H1 (cell line): ENCODE measurements at regions not wholly inside any gene's neighbourhood (a gene's known extent, or its start where the extent isn't known, plus 50 kb on each side); places are given as distances from the start of the nearest gene placed in this dataset.

Experiments used
- CTCF ChIA-PET: fragments of 300-600 bp; sonication (Branson Sonifier 250); formaldehyde crosslinking; loops from one replicate; lab custom pipeline; 2021; ENCODE audit not compliant: partially characterized antibody; lab: Charles Lee
- POLR2A ChIA-PET: fragments of 300-600 bp; sonication (Branson Sonifier 250); formaldehyde crosslinking; loops from one replicate; lab custom pipeline; 2021; ENCODE audit warnings: inconsistent platforms; ENCODE audit not compliant: partially characterized antibody; lab: Charles Lee
- DNase-seq, 2 experiments: peaks; one replicate each; pipeline versions ENCODE4 v3.0.0 to v3.0.0-alpha.2; 2010 to 2022; ENCODE audit warnings: low spot score in 2 of 2, low read depth in 1 of 2, mixed read lengths in 1 of 2
- FAIRE-seq: peaks from 2 replicates; lab custom pipeline; 2011; peaks lifted over from hg19 to GRCh38; lab: Jason Lieb, UNC
- H2AFZ ChIP-seq: 2 replicates; pipeline ENCODE4 v1.8.1; 2012; ENCODE audit warnings: low read length, inconsistent platforms
- H2AK5ac ChIP-seq: 2 replicates; pipeline ENCODE4 v1.6.1; 2013; ENCODE audit warnings: low read depth, low read length
- H2BK120ac ChIP-seq: replicated peaks from 2 replicates; pipeline ENCODE3; 2013; ENCODE audit warnings: low read depth, low read length, inconsistent platforms
- H2BK12ac ChIP-seq: 2 replicates; pipeline ENCODE4 v1.6.1; 2013; ENCODE audit warnings: low read depth, low read length
- H2BK15ac ChIP-seq: 2 replicates; pipeline ENCODE4 v1.6.1; 2013; ENCODE audit warnings: low read length
- H2BK20ac ChIP-seq: 2 replicates; pipeline ENCODE4 v1.6.1; 2013; ENCODE audit warnings: low read length
- H2BK5ac ChIP-seq: 2 replicates; pipeline ENCODE4 v1.6.1; 2013; ENCODE audit warnings: low read depth, low read length
- H3K14ac ChIP-seq: 2 replicates; pipeline ENCODE4 v1.6.1; 2013; ENCODE audit warnings: inconsistent platforms; ENCODE audit not compliant: insufficient read length
- H3K18ac ChIP-seq: 2 replicates; pipeline ENCODE4 v1.6.1; 2013; ENCODE audit warnings: low read length; ENCODE audit errors: extremely low read depth
- H3K23ac ChIP-seq: 2 replicates; pipeline ENCODE4 v1.6.1; 2013; ENCODE audit warnings: inconsistent platforms; ENCODE audit not compliant: insufficient read length
- H3K23me2 ChIP-seq: 2 replicates; pipeline ENCODE4 v1.6.1; 2013; ENCODE audit warnings: low read depth, low read length
- H3K27ac ChIP-seq: 2 replicates; pipeline ENCODE4 v1.6.1; 2011; ENCODE audit warnings: low read depth, low read length, inconsistent platforms
- H3K27me3 ChIP-seq, 4 experiments: replicated peaks in 1 of 4; 1 replicate in 1 of 4; 2 replicates in 3 of 4; pipeline versions ENCODE4 v1.6.1 to v1.8.1; 2011 to 2013; ENCODE audit warnings: low read length in 3 of 4, mild to moderate bottlenecking in 3 of 4, inconsistent platforms in 2 of 4, mixed read lengths in 2 of 4, moderate library complexity in 1 of 4; ENCODE audit not compliant: control insufficient read depth in 3 of 4, insufficient read depth in 3 of 4; ENCODE audit errors: extremely low read depth in 1 of 4
- H3K36me3 ChIP-seq, 4 experiments: 2 replicates each; pipeline versions ENCODE4 v1.6.1 to v1.8.1; 2011 to 2013; ENCODE audit warnings: mild to moderate bottlenecking in 4 of 4, low read length in 3 of 4, moderate library complexity in 2 of 4, control low read depth in 1 of 4, inconsistent platforms in 1 of 4; ENCODE audit not compliant: insufficient read depth in 4 of 4, control insufficient read depth in 2 of 4
- H3K4ac ChIP-seq: replicated peaks from 2 replicates; pipeline ENCODE3; 2013; ENCODE audit warnings: low read length, low read depth, mixed read lengths, inconsistent platforms; ENCODE audit not compliant: insufficient read length
- H3K4me1 ChIP-seq, 4 experiments: replicated peaks in 1 of 4; 1 replicate in 1 of 4; 2 replicates in 3 of 4; pipeline versions ENCODE4 v1.6.1 to v1.8.1; 2011 to 2013; ENCODE audit warnings: low read length in 3 of 4, inconsistent platforms in 2 of 4, mixed read lengths in 1 of 4; ENCODE audit not compliant: insufficient read depth in 4 of 4, control insufficient read depth in 3 of 4
- H3K4me2 ChIP-seq, 2 experiments: 2 replicates each; pipeline versions ENCODE4 v1.6.1 to v1.8.1; 2011 to 2013; ENCODE audit warnings: low read depth in 2 of 2, low read length in 2 of 2, control low read depth in 1 of 2, inconsistent platforms in 1 of 2, mild to moderate bottlenecking in 1 of 2; ENCODE audit not compliant: insufficient read depth in 1 of 2
- H3K4me3 ChIP-seq, 4 experiments: fragments of 200-600, 300-600 bp in 1 of 4; sonication (generic), shearing (Covaris generic), sonication (Bioruptor Twin) in 1 of 4; 2 replicates each; pipeline versions ENCODE4 v1.5.1 to v1.8.1; 2011 to 2016; ENCODE audit warnings: low read length in 4 of 4, low read depth in 3 of 4, control low read depth in 2 of 4, inconsistent platforms in 2 of 4, mild to moderate bottlenecking in 2 of 4, mixed read lengths in 1 of 4, moderate library complexity in 1 of 4; ENCODE audit not compliant: insufficient read depth in 2 of 4; ENCODE audit errors: extremely low read depth in 1 of 4
- H3K56ac ChIP-seq: replicated peaks from 2 replicates; pipeline ENCODE3; 2013; ENCODE audit warnings: low read depth, mild to moderate bottlenecking, mixed read lengths, low read length, inconsistent platforms; ENCODE audit not compliant: insufficient read length
- H3K79me1 ChIP-seq: 2 replicates; pipeline ENCODE4 v1.6.1; 2013; ENCODE audit warnings: low read depth, low read length, control low read depth
- H3K79me2 ChIP-seq, 2 experiments: 2 replicates each; pipeline versions ENCODE4 v1.6.1 to v1.8.1; 2012 to 2013; ENCODE audit warnings: low read length in 2 of 2, mild to moderate bottlenecking in 2 of 2, inconsistent platforms in 1 of 2; ENCODE audit not compliant: insufficient read depth in 2 of 2, control insufficient read depth in 1 of 2
- H3K9ac ChIP-seq, 4 experiments: replicated peaks in 1 of 4; 1 replicate in 1 of 4; 2 replicates in 3 of 4; pipeline versions ENCODE4 v1.6.1 to v1.8.1; 2011 to 2013; ENCODE audit warnings: low read depth in 3 of 4, low read length in 3 of 4, control low read depth in 2 of 4, mild to moderate bottlenecking in 2 of 4, moderate library complexity in 2 of 4, inconsistent platforms in 1 of 4; ENCODE audit errors: extremely low read depth in 1 of 4
- H3K9me3 ChIP-seq, 2 experiments: 2 replicates each; pipeline versions ENCODE4 v1.6.1 to v1.8.1; 2012 to 2013; ENCODE audit warnings: mild to moderate bottlenecking in 2 of 2, moderate library complexity in 2 of 2, control low read depth in 1 of 2, inconsistent platforms in 1 of 2, low read depth in 1 of 2, low read length in 1 of 2, mixed read lengths in 1 of 2; ENCODE audit not compliant: insufficient read depth in 2 of 2
- H4K20me1 ChIP-seq, 2 experiments: replicated peaks in 1 of 2; 2 replicates each; pipeline versions ENCODE3 to v1.8.1; 2011 to 2013; ENCODE audit warnings: inconsistent platforms in 2 of 2, low read length in 2 of 2, mild to moderate bottlenecking in 1 of 2; ENCODE audit not compliant: insufficient read depth in 2 of 2, control insufficient read depth in 1 of 2
- H4K5ac ChIP-seq: 2 replicates; pipeline ENCODE4 v1.6.1; 2013; ENCODE audit warnings: low read length, low read depth, mixed read lengths, inconsistent platforms; ENCODE audit not compliant: insufficient read length
- H4K8ac ChIP-seq: 2 replicates; pipeline ENCODE4 v1.8.0; 2013; ENCODE audit warnings: mild to moderate bottlenecking, moderate library complexity, low read length, inconsistent platforms; ENCODE audit not compliant: insufficient read depth; ENCODE audit errors: extremely low read depth
- H4K91ac ChIP-seq: replicated peaks from 2 replicates; pipeline ENCODE3; 2013; ENCODE audit warnings: low read length, mixed read lengths, inconsistent platforms; ENCODE audit not compliant: insufficient read length
- ASH2L ChIP-seq: fragments of 200-600, 300-600 bp; sonication (generic); IDR thresholded peaks from one replicate; pipeline ENCODE4 v1.7.1; 2017; ENCODE audit warnings: low read length
- ATF2 ChIP-seq: IDR thresholded peaks from 2 replicates; pipeline ENCODE4 v1.6.1; 2012; ENCODE audit warnings: low read length, inconsistent platforms
- BACH1 ChIP-seq: IDR thresholded peaks from 2 replicates; pipeline ENCODE4 v1.6.1; 2012; ENCODE audit warnings: low read length, improper control_type of control experiment
- EGR1 ChIP-seq: IDR thresholded peaks from 2 replicates; pipeline ENCODE4 v1.6.1; 2011; ENCODE audit warnings: low read depth, low read length, borderline replicate concordance
- EP300 ChIP-seq, 2 experiments: IDR thresholded peaks; 1 replicate in 1 of 2; 2 replicates in 1 of 2; pipeline ENCODE4 v1.6.1; 2011 to 2012; ENCODE audit warnings: low read depth in 2 of 2, low read length in 2 of 2, mild to moderate bottlenecking in 2 of 2, borderline replicate concordance in 1 of 2, inconsistent platforms in 1 of 2, moderate library complexity in 1 of 2
- GTF2F1 ChIP-seq: IDR thresholded peaks from 2 replicates; pipeline ENCODE4 v1.6.1; 2012; ENCODE audit warnings: low read depth, low read length, improper control_type of control experiment, borderline replicate concordance
- MAX ChIP-seq: IDR thresholded peaks from 2 replicates; pipeline ENCODE4 v1.6.1; 2012; ENCODE audit warnings: inconsistent platforms
- RFX5 ChIP-seq: IDR thresholded peaks from 2 replicates; pipeline ENCODE4 v1.6.1; 2011; ENCODE audit warnings: low read depth, low read length, improper control_type of control experiment, borderline replicate concordance
- SAP30 ChIP-seq: fragments of 300-600 bp; sonication (generic); IDR thresholded peaks from 2 replicates; pipeline ENCODE4 v1.7.1; 2012; ENCODE audit warnings: low read length, moderate library complexity, mild to moderate bottlenecking, inconsistent platforms; ENCODE audit not compliant: insufficient read depth, insufficient replicate concordance
- SP2 ChIP-seq: IDR thresholded peaks from 2 replicates; pipeline ENCODE4 v1.6.1; 2012; ENCODE audit warnings: mild to moderate bottlenecking, low read length, inconsistent platforms
- SUZ12 ChIP-seq: fragments of 200-600 bp; sonication (generic); IDR thresholded peaks from 2 replicates; pipeline ENCODE4 v1.6.1; 2012; ENCODE audit warnings: mild to moderate bottlenecking, inconsistent platforms, low read length, moderate library complexity, mixed read lengths
- TCF12 ChIP-seq: IDR thresholded peaks from 2 replicates; pipeline ENCODE4 v1.6.1; 2011; ENCODE audit warnings: low read depth, mild to moderate bottlenecking, low read length
- WGBS, 2 experiments: shearing (Covaris generic) in 1 of 2; methylation state at CpG; one replicate each; pipeline versions ENCODE4 v1.1.6 to v1.1.7; 2013 to 2015; ENCODE audit warnings: low lambda C conversion rate in 2 of 2, mixed read lengths in 2 of 2, inconsistent platforms in 1 of 2, low coverage in 1 of 2, missing lambda C conversion rate in 1 of 2; ENCODE audit not compliant: insufficient replicate concordance in 2 of 2, insufficient coverage in 1 of 2, insufficient read length in 1 of 2; ENCODE audit errors: extremely low coverage in 1 of 2, missing lambda C conversion rate in 1 of 2; 5-methylcytosine and 5-hydroxymethylcytosine counted together

GRCh38 chr12:11568155-11568761, 81.2 kb upstream of the ETV6 start:
- Histone ChIP-seq H3K23me2 (no peaks in the 10 kb centered on the region), H3K18ac (no peak overlapping the region), H4K5ac (no peak overlapping the region), H2BK120ac (no peak overlapping the region), H3K36me3 (no peaks in the 10 kb centered on the region), H2BK5ac (no peak overlapping the region), H3K56ac (no peak overlapping the region), H3K27me3 (no peaks in the 10 kb centered on the region), H3K23ac (no peak overlapping the region), H4K20me1 (no peaks in the 10 kb centered on the region), H4K91ac (no peak overlapping the region), H3K9ac (no peak overlapping the region), H2BK20ac (no peak overlapping the region), H2BK15ac (no peak overlapping the region), H3K9me3 (no peaks in the 10 kb centered on the region), H3K4me2 (no peak overlapping the region), H2AFZ (no peak overlapping the region), H3K4me3 (no peak overlapping the region), H3K14ac (no peak overlapping the region), H3K4me1 (no peaks in the 10 kb centered on the region), H2BK12ac (no peak overlapping the region), H3K79me2 (no peaks in the 10 kb centered on the region), H4K8ac (no peak overlapping the region), H3K4ac (no peak overlapping the region), H3K27ac (no peak overlapping the region), H2AK5ac (no peak overlapping the region), H3K79me1 (no peaks in the 10 kb centered on the region)
- ChIA-PET POLR2A (interaction anchor here (1.6 kb wide), 1 partner anchor 12 kb away, joined by 3 read pairs; no protein-coding TSS in a partner anchor), CTCF (interaction anchor here (3.8 kb wide), 1 partner anchor 13 kb away, joined by 20 read pairs; no protein-coding TSS in a partner anchor)
- DNase-seq: no peak
- WGBS, 2 experiments: 96% methylated on average over 3 of the region's 3 CpGs; no CpG with 5 or more reads in 1 of the 2 experiments
- no peak for FAIRE-seq
- TF ChIP-seq EP300 (IDR thresholded peaks at IDR 0.05; ENCODE audit: borderline replicate concordance in 1 of 2, low read depth in 2 of 2, low read length in 2 of 2) (no peak), SUZ12 (no peak), BACH1 (no peak), ATF2 (no peak), TCF12 (no peak), MAX (no peak), ASH2L (no peak), EGR1 (no peak), RFX5 (no peak), GTF2F1 (no peak), SAP30 (no peak), SP2 (no peak)
